ENCODE measurements at regions not wholly inside any gene's neighbourhood (a gene's known extent, or its start where the extent isn't known, plus 50 kb on each side); places are given as distances from the start of the nearest gene placed in this dataset.

GRCh38 chr15:98570119-98570518 lies 78.2 kb upstream of the IGF1R start:
- Histone ChIP-seq H3K27ac (ENCODE audit: low read length) (no peak overlapping the region), H3K4me3 (ENCODE audit: low read length) (no peak overlapping the region), H3K36me3 (ENCODE audit: control insufficient read depth, insufficient read depth, low read length) (no peaks in the 10 kb centered on the region), H3K4me1 (ENCODE audit: control insufficient read depth, insufficient read depth, low read length) (no peaks in the 10 kb centered on the region), H3K9me3 (ENCODE audit: control insufficient read depth, insufficient read depth, low read length) (no peaks in the 10 kb centered on the region), H3K27me3 (ENCODE audit: control insufficient read depth, insufficient read depth, low read length) (no peaks in the 10 kb centered on the region)
- no peak for DNase-seq (ENCODE audit: low read depth, low spot score)
- WGBS (ENCODE audit: insufficient coverage, insufficient read length), result no CpG with 5 or more reads among the region's 3 CpGs

- Histone ChIP-seq H3K27ac (ENCODE audit: low read length) (no peak overlapping the region), H3K4me3 (ENCODE audit: low read length) (no peak overlapping the region), H3K36me3 (ENCODE audit: control insufficient read depth, insufficient read depth, low read length) (no peaks in the 10 kb centered on the region), H3K4me1 (ENCODE audit: control insufficient read depth, insufficient read depth, low read length) (peaks cover 3% of the 10 kb centered on the region; the same call in 1 of the 2 replicates), H3K27me3 (ENCODE audit: control insufficient read depth, insufficient read depth, low read length) (no peaks in the 10 kb centered on the region), H3K9me3 (ENCODE audit: control insufficient read depth, insufficient read depth, low read length) (no peaks in the 10 kb centered on the region)
- no peak for DNase-seq (ENCODE audit: low read depth, low spot score)
- WGBS (ENCODE audit: insufficient coverage, insufficient read length), result no CpG with 5 or more reads among the region's 11 CpGs
Observed at GRCh38 chr15:98580572-98580971, 67.8 kb upstream of the IGF1R start.

DNA sequence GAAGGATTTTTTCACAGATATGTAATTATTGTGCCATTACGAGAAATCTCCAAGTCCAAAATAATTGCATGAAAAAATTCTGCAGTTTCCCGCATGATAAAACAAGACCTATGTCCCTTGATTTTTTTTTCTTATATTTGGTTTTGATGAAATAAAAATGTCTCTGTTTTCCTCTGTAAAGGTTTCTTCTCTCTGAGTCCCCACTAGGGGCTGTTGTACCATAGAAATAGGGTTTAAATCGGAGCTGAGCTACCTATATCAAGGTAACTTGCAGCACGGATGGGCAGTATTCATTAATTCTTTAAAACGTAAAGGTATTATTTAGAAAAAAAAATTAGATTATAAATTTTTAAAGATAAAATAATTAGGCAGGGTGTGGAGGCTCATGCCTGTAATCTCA lies 66.6 kb upstream of the IGF1R start:
- no peaks in the 10 kb centered on the region for H3K9me3 ChIP-seq (ENCODE audit: control insufficient read depth, insufficient read depth, low read length)
- no peaks in the 10 kb centered on the region for H3K27me3 ChIP-seq (ENCODE audit: control insufficient read depth, insufficient read depth, low read length)
- no peak overlapping the region for H3K4me3 ChIP-seq (ENCODE audit: low read length)
- DNase-seq (ENCODE audit: low read depth, low spot score), result no peak
- no peaks in the 10 kb centered on the region for H3K36me3 ChIP-seq (ENCODE audit: control insufficient read depth, insufficient read depth, low read length)
- H3K4me1 ChIP-seq (ENCODE audit: control insufficient read depth, insufficient read depth, low read length), result peaks cover 3% of the 10 kb centered on the region; the same call in 1 of the 2 replicates
- no CpG with 5 or more reads among the region's 5 CpGs for WGBS (ENCODE audit: insufficient coverage, insufficient read length)
- H3K27ac ChIP-seq (ENCODE audit: low read length), result no peak overlapping the region

DNA sequence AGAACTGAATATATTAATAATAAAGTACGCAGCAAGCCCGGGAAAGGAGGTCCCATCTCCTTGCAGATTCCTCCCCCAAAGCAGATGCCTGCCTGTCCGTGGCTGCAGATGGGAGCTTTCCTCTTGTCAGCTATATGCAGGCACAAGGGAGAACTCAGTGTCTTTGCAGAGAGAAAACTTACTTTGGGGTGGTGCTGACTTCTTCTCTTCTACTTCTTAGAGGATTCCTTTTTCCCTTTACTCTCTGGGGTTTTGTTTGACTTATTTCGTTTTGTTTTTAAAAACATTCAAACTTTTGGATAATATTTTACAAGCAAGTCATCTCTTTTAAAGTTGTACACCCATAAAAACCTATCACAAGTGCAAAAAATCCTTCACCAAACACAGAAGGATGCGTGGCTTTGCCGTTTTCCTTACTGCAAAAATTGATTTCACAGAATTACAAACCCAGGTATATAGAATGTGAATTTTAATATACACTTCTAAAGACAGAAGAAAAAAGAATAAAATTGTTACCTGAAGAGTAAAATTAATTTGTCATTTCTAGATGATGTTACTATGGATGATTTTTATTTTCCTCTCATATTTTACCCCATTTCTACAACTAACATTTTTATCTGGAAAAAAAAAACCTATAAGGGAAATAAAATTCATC lies 65.3 kb upstream of the IGF1R start:
- WGBS (ENCODE audit: insufficient coverage, insufficient read length), result no CpG with 5 or more reads among the region's 6 CpGs
- H3K27ac ChIP-seq (ENCODE audit: low read length), result no peak overlapping the region
- no peak for DNase-seq (ENCODE audit: low read depth, low spot score)
- H3K27me3 ChIP-seq (ENCODE audit: control insufficient read depth, insufficient read depth, low read length), result no peaks in the 10 kb centered on the region
- H3K9me3 ChIP-seq (ENCODE audit: control insufficient read depth, insufficient read depth, low read length), result no peaks in the 10 kb centered on the region
- H3K4me3 ChIP-seq (ENCODE audit: low read length), result no peak overlapping the region
- peaks cover 3% of the 10 kb centered on the region; the same call in 1 of the 2 replicates for H3K4me1 ChIP-seq (ENCODE audit: control insufficient read depth, insufficient read depth, low read length)
- no peaks in the 10 kb centered on the region for H3K36me3 ChIP-seq (ENCODE audit: control insufficient read depth, insufficient read depth, low read length)

DNA sequence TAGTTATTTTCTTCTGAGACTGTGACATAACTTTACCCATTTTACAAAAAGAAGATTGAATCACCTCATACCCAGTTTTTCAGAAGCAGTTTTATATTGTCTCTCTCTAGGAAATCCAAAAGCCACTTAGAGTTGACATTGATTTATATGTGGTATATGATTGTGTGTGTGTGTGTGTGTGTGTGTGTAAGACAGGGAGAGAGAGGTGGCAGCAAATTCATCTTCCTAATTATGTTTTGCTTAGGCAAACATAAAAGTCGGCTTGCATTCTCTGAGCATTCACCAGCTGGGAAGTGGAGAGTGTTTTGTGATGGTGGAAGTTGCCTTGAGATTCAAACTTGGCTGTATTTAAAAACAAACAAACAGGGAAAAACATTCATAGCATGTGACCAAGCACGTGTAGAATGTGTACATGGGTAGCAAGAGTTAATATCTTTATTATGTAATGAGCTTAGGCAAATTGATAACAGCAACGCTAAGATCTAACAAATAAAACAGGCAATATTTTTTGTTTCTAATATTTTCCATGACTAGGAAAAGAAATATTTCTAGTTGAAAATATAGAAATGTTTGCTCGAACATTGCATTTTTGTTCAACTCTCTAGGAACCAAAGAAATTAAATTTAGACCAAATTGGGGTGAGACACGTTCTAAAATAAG lies 64.4 kb upstream of the IGF1R start:
- Histone ChIP-seq H3K36me3 (ENCODE audit: control insufficient read depth, insufficient read depth, low read length) (no peaks in the 10 kb centered on the region), H3K27ac (ENCODE audit: low read length) (no peak overlapping the region), H3K27me3 (ENCODE audit: control insufficient read depth, insufficient read depth, low read length) (no peaks in the 10 kb centered on the region), H3K4me1 (ENCODE audit: control insufficient read depth, insufficient read depth, low read length) (peaks cover 3% of the 10 kb centered on the region; the same call in 1 of the 2 replicates), H3K9me3 (ENCODE audit: control insufficient read depth, insufficient read depth, low read length) (no peaks in the 10 kb centered on the region), H3K4me3 (ENCODE audit: low read length) (no peak overlapping the region)
- no peak for DNase-seq (ENCODE audit: low read depth, low spot score)
- no CpG with 5 or more reads among the region's 5 CpGs for WGBS (ENCODE audit: insufficient coverage, insufficient read length)

DNA sequence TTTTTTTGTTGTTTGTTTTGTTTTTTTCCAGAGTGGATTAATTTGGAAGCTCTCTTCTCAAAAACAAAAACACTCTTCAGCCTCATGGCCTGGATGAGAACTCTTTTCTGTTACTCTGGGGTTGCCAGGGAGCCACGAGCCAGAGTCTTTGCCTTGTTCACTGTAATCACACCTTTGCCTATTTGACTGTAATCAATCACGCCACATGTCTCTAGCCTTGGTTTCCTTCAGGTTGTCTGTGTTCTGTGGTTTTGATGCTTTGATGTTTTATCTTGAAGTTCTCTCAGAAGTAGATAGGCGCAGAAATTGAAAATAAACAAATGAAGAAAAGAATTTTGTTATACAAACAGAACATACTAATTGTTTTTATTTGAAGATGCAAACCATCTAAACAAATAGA lies 62.3 kb upstream of the IGF1R start:
- H3K27ac ChIP-seq (ENCODE audit: low read length), result no peak overlapping the region
- no peaks in the 10 kb centered on the region for H3K9me3 ChIP-seq (ENCODE audit: control insufficient read depth, insufficient read depth, low read length)
- no CpG with 5 or more reads among the region's 3 CpGs for WGBS (ENCODE audit: insufficient coverage, insufficient read length)
- H3K4me3 ChIP-seq (ENCODE audit: low read length), result no peak overlapping the region
- no peaks in the 10 kb centered on the region for H3K36me3 ChIP-seq (ENCODE audit: control insufficient read depth, insufficient read depth, low read length)
- H3K27me3 ChIP-seq (ENCODE audit: control insufficient read depth, insufficient read depth, low read length), result no peaks in the 10 kb centered on the region
- DNase-seq (ENCODE audit: low read depth, low spot score), result no peak
- H3K4me1 ChIP-seq (ENCODE audit: control insufficient read depth, insufficient read depth, low read length), result no peaks in the 10 kb centered on the region; the same call in 1 of the 2 replicates

DNA sequence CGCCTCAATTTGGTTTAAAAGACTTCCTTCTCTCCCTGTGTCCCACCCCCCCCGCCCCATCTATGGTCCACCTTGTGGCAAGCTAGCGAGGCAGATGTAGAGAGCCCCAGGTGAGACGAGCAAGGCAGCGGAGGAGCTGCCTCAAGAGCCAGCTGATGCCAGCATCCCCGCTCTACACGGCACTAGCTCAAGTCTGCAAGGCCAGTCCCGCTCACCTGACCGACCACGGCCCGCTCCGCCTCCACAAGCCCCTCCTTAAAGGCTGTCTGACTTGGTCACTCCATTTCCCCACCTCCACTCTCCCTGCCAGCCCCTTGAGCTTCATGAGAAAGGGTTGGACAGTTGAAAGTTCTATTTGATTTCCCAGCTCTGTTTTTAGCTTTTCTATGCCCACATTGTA lies 56.2 kb upstream of the IGF1R start:
- no peaks in the 10 kb centered on the region for H3K27me3 ChIP-seq (ENCODE audit: control insufficient read depth, insufficient read depth, low read length)
- H3K36me3 ChIP-seq (ENCODE audit: control insufficient read depth, insufficient read depth, low read length), result no peaks in the 10 kb centered on the region
- no peaks in the 10 kb centered on the region for H3K4me1 ChIP-seq (ENCODE audit: control insufficient read depth, insufficient read depth, low read length)
- no CpG with 5 or more reads among the region's 12 CpGs for WGBS (ENCODE audit: insufficient coverage, insufficient read length)
- no peak overlapping the region for H3K27ac ChIP-seq (ENCODE audit: low read length)
- no peaks in the 10 kb centered on the region for H3K9me3 ChIP-seq (ENCODE audit: control insufficient read depth, insufficient read depth, low read length)
- no peak for DNase-seq (ENCODE audit: low read depth, low spot score)
- no peak overlapping the region for H3K4me3 ChIP-seq (ENCODE audit: low read length)

DNA sequence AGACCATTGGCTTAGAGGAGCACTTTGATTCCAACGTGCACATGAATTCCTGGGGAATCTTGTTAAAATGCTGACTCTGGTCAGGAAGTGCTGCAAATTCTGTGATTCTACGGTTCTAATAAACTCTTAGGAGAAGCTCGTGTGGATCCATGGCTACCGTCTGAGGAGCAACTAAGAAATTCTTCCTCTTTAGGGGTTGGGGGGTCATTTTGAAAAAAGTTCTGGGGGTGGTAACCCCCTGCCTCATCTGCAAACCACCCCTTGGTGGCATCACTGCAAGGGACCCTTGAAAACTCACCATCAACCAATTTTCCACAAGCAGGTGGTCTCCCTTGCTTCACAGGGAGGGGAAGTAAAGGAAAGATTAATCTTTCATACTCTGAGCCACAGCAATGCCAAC lies 52.2 kb upstream of the IGF1R start:
- WGBS (ENCODE audit: insufficient coverage, insufficient read length), result no CpG with 5 or more reads among the region's 4 CpGs
- Histone ChIP-seq H3K4me3 (ENCODE audit: low read length) (no peak overlapping the region), H3K27ac (ENCODE audit: low read length) (no peak overlapping the region), H3K9me3 (ENCODE audit: control insufficient read depth, insufficient read depth, low read length) (no peaks in the 10 kb centered on the region), H3K27me3 (ENCODE audit: control insufficient read depth, insufficient read depth, low read length) (no peaks in the 10 kb centered on the region), H3K36me3 (ENCODE audit: control insufficient read depth, insufficient read depth, low read length) (no peaks in the 10 kb centered on the region), H3K4me1 (ENCODE audit: control insufficient read depth, insufficient read depth, low read length) (peaks cover 3% of the 10 kb centered on the region; the same call in 1 of the 2 replicates)
- DNase-seq (ENCODE audit: low read depth, low spot score), result no peak

DNA sequence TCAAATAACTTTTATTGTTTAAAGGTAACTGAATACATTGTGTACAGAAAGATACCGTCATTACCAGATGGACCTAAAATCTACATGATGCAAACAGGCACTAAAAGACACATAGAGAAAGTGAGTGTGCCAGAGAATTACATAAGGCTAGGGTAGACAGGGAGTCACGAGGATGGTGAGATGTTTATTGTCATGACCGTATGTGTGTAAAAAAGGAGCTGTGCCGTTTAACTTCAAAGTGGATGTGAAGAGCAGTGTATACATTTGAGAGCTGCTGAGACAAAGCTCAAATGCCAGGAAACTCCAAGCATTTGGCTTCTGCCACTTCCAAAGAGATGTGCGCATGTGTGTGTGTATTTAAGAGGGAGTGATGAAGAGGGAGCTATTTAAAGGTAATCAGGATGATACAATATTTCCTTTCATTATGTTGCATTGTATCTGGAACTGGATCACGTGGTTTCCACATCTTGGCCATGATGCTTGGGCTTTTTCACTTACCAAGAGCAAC lies 51.4 kb upstream of the IGF1R start:
- H3K27me3 ChIP-seq (ENCODE audit: control insufficient read depth, insufficient read depth, low read length), result no peaks in the 10 kb centered on the region
- no peak for DNase-seq (ENCODE audit: low read depth, low spot score)
- H3K4me3 ChIP-seq (ENCODE audit: low read length), result no peak overlapping the region
- peaks cover 3% of the 10 kb centered on the region; the same call in 1 of the 2 replicates for H3K4me1 ChIP-seq (ENCODE audit: control insufficient read depth, insufficient read depth, low read length)
- H3K27ac ChIP-seq (ENCODE audit: low read length), result no peak overlapping the region
- H3K9me3 ChIP-seq (ENCODE audit: control insufficient read depth, insufficient read depth, low read length), result no peaks in the 10 kb centered on the region
- WGBS (ENCODE audit: insufficient coverage, insufficient read length), result no CpG with 5 or more reads among the region's 6 CpGs
- H3K36me3 ChIP-seq (ENCODE audit: control insufficient read depth, insufficient read depth, low read length), result no peaks in the 10 kb centered on the region

GRCh38 chr15:98597666-98598065 lies 50.7 kb upstream of the IGF1R start:
- Histone ChIP-seq H3K9me3 (ENCODE audit: control insufficient read depth, insufficient read depth, low read length) (no peaks in the 10 kb centered on the region), H3K36me3 (ENCODE audit: control insufficient read depth, insufficient read depth, low read length) (no peaks in the 10 kb centered on the region), H3K27me3 (ENCODE audit: control insufficient read depth, insufficient read depth, low read length) (no peaks in the 10 kb centered on the region), H3K4me1 (ENCODE audit: control insufficient read depth, insufficient read depth, low read length) (peaks cover 3% of the 10 kb centered on the region; the same call in 1 of the 2 replicates), H3K27ac (ENCODE audit: low read length) (no peak overlapping the region), H3K4me3 (ENCODE audit: low read length) (no peak overlapping the region)
- WGBS (ENCODE audit: insufficient coverage, insufficient read length), result no CpG with 5 or more reads among the region's 4 CpGs
- no peak for DNase-seq (ENCODE audit: low read depth, low spot score)
